ENCODE measurements at regions not wholly inside any gene's neighbourhood (a gene's known extent, or its start where the extent isn't known, plus 50 kb on each side); places are given as distances from the start of the nearest gene placed in this dataset.

DNA sequence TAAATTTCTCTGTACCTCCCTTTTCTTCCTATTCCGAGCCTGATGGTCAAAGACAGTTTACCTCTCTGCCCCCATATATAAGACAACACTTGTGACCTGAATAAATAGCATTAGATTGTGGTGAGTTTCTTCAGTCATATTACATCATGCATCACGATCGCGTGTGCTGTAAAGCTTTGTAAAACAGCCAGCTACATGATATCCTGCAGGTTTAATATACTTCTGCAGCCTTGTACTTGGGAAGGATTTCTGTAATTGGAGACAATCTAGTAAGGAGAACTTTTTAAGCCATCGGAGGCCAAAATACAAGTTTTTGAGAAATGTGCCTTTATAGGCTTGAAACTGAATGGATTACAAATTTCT, 711.8 kb upstream of the WWC1 start:
- TF ChIP-seq, protein P1, sequence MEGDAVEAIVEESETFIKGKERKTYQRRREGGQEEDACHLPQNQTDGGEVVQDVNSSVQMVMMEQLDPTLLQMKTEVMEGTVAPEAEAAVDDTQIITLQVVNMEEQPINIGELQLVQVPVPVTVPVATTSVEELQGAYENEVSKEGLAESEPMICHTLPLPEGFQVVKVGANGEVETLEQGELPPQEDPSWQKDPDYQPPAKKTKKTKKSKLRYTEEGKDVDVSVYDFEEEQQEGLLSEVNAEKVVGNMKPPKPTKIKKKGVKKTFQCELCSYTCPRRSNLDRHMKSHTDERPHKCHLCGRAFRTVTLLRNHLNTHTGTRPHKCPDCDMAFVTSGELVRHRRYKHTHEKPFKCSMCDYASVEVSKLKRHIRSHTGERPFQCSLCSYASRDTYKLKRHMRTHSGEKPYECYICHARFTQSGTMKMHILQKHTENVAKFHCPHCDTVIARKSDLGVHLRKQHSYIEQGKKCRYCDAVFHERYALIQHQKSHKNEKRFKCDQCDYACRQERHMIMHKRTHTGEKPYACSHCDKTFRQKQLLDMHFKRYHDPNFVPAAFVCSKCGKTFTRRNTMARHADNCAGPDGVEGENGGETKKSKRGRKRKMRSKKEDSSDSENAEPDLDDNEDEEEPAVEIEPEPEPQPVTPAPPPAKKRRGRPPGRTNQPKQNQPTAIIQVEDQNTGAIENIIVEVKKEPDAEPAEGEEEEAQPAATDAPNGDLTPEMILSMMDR (IDR thresholded peaks at IDR 0.05): no peak
- no peak for ATAC-seq

DNA sequence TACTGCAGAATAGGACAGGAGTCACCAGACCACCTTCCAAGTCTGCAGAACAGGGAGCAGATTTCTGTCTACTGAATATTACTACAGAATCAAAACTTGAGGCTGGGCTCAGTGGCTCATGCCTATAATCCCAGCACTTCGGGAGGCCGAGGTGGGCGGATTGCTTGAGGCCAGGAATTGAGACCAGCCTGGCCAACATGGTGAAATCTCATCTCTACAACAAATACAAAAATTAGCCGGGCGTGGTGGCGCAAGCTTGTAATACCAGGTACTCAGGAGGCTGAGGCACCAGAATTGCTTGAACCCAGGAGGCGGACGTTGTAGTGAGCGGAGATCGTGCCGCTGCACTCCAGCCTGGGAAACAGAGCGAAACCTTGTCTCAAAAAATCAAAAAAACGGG, 710.8 kb upstream of the WWC1 start:
- H3K27ac Mint-ChIP-seq: no peak overlapping the region
- no peaks in the 10 kb centered on the region for H3K36me3 ChIP-seq (ENCODE audit: control insufficient read depth, insufficient read depth, low read length)
- no peaks in the 10 kb centered on the region for H3K27me3 ChIP-seq (ENCODE audit: control insufficient read depth, insufficient read depth, low read length)
- no peaks in the 10 kb centered on the region for H3K36me3 Mint-ChIP-seq
- no peak overlapping the region for H3K27ac ChIP-seq (ENCODE audit: low read length)
- intact Hi-C loops (cut with micrococcal nuclease): no loop called here
- DNase-seq (no peak), ATAC-seq (no peak)
- H3K4me3 Mint-ChIP-seq: no peak overlapping the region
- peaks cover 0 to 6% of the 10 kb centered on the region in 2 donors for H3K27me3 Mint-ChIP-seq (ENCODE audit: low read depth in 2 of 2)
- TF ChIP-seq, protein P1 (IDR thresholded peaks at IDR 0.05): no peak
- peaks cover 0 to 2% of the 10 kb centered on the region in 2 donors for H3K9me3 Mint-ChIP-seq
- no peaks in the 10 kb centered on the region for H3K9me3 ChIP-seq (ENCODE audit: control insufficient read depth, insufficient read depth, low read length)
- H3K4me3 ChIP-seq (ENCODE audit: low read length): no peak overlapping the region
- H3K4me1 ChIP-seq (ENCODE audit: control insufficient read depth, insufficient read depth, low read length): no peaks in the 10 kb centered on the region
- WGBS (ENCODE audit: insufficient coverage): 89% methylated on average over 13 of the region's 13 CpGs
- no peaks in the 10 kb centered on the region for H3K4me1 Mint-ChIP-seq

More for the DNA sequence above, 711.8 kb upstream of the WWC1 start:
- Mint-ChIP-seq H3K9me3 (peaks cover 0 to 2% of the 10 kb centered on the region in 2 donors), H3K4me3 (no peak overlapping the region), H3K27ac (no peak overlapping the region), H3K27me3 (ENCODE audit: low read depth in 2 of 2) (peaks cover 3 to 8% of the 10 kb centered on the region in 2 donors), H3K4me1 (no peaks in the 10 kb centered on the region), H3K36me3 (no peaks in the 10 kb centered on the region)
- 96% methylated on average over 4 of the region's 5 CpGs for WGBS (ENCODE audit: insufficient coverage)
- Histone ChIP-seq H3K4me3 (ENCODE audit: low read length) (no peak overlapping the region), H3K4me1 (ENCODE audit: control insufficient read depth, insufficient read depth, low read length) (no peaks in the 10 kb centered on the region), H3K27ac (ENCODE audit: low read length) (no peak overlapping the region), H3K36me3 (ENCODE audit: control insufficient read depth, insufficient read depth, low read length) (no peaks in the 10 kb centered on the region), H3K27me3 (ENCODE audit: control insufficient read depth, insufficient read depth, low read length) (no peaks in the 10 kb centered on the region), H3K9me3 (ENCODE audit: control insufficient read depth, insufficient read depth, low read length) (no peaks in the 10 kb centered on the region)
- intact Hi-C loops (cut with micrococcal nuclease): no loop called here
- no peak for DNase-seq

DNA sequence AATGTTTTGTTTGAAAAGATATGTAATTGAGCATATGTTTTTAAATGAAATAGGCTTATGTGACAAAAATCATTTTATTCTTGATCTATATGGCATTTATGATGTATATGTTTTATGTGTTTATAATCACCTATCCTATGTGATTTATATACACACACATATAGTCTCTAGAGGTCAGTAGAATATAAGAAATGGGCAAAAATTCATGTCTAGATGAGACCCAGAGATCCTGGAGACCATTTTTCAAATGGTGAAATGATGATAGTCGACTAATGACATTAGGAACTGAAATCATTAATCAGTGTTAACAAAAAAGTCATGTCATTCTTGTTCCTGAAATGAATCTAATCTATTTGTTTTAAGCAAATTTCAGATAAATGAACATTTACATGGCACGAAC, 709.2 kb upstream of the WWC1 start:
- Mint-ChIP-seq H3K27ac (no peak overlapping the region), H3K9me3 (peaks cover 0 to 4% of the 10 kb centered on the region in 2 donors), H3K4me1 (no peaks in the 10 kb centered on the region), H3K4me3 (no peak overlapping the region), H3K27me3 (ENCODE audit: low read depth in 2 of 2) (no peaks in the 10 kb centered on the region), H3K36me3 (no peaks in the 10 kb centered on the region)
- ATAC-seq (no peak), DNase-seq (no peak)
- Histone ChIP-seq H3K9me3 (ENCODE audit: control insufficient read depth, insufficient read depth, low read length) (no peaks in the 10 kb centered on the region), H3K4me1 (ENCODE audit: control insufficient read depth, insufficient read depth, low read length) (no peaks in the 10 kb centered on the region), H3K27me3 (ENCODE audit: control insufficient read depth, insufficient read depth, low read length) (no peaks in the 10 kb centered on the region), H3K27ac (ENCODE audit: low read length) (no peak overlapping the region), H3K36me3 (ENCODE audit: control insufficient read depth, insufficient read depth, low read length) (no peaks in the 10 kb centered on the region), H3K4me3 (ENCODE audit: low read length) (no peak overlapping the region)
- intact Hi-C loops (cut with micrococcal nuclease): no loop called here
- WGBS (ENCODE audit: insufficient coverage): 55% methylated on average over 1 of the region's 2 CpGs
- TF ChIP-seq, protein P1 (IDR thresholded peaks at IDR 0.05): no peak

GRCh38 chr5:167582886-167583285, 708.6 kb upstream of the WWC1 start:
- intact Hi-C loops (cut with micrococcal nuclease): no loop called here
- TF ChIP-seq, protein P1 (IDR thresholded peaks at IDR 0.05): no peak
- WGBS (ENCODE audit: insufficient coverage): 95% methylated on average over 6 of the region's 6 CpGs

More at GRCh38 chr5:167582886-167583285, 708.6 kb upstream of the WWC1 start:
- Mint-ChIP-seq H3K36me3 (no peaks in the 10 kb centered on the region), H3K4me1 (no peaks in the 10 kb centered on the region), H3K9me3 (peaks cover 0 to 5% of the 10 kb centered on the region in 2 donors), H3K4me3 (no peak overlapping the region), H3K27ac (no peak overlapping the region), H3K27me3 (ENCODE audit: low read depth in 2 of 2) (no peaks in the 10 kb centered on the region)
- no peak for DNase-seq
- Histone ChIP-seq H3K36me3 (ENCODE audit: control insufficient read depth, insufficient read depth, low read length) (no peaks in the 10 kb centered on the region), H3K27me3 (ENCODE audit: control insufficient read depth, insufficient read depth, low read length) (no peaks in the 10 kb centered on the region), H3K4me1 (ENCODE audit: control insufficient read depth, insufficient read depth, low read length) (no peaks in the 10 kb centered on the region), H3K4me3 (ENCODE audit: low read length) (no peak overlapping the region), H3K27ac (ENCODE audit: low read length) (no peak overlapping the region), H3K9me3 (ENCODE audit: control insufficient read depth, insufficient read depth, low read length) (no peaks in the 10 kb centered on the region)
- no peak for ATAC-seq

All from natural killer cell (primary cell).